ENCODE measurements at regions not wholly inside any gene's neighbourhood (a gene's known extent, or its start where the extent isn't known, plus 50 kb on each side); places are given as distances from the start of the nearest gene placed in this dataset. TPM values are rescaled to one million over a fixed set of nuclear protein-coding genes. Genes with fewer than 3 reads are reported as not detected.

GRCh38 chr16:85554889-85555718, 58.0 kb upstream of the GSE1 start:
- intact Hi-C loops (cut with DNase I), result loop anchor here (5.0 kb wide), 3 partner anchors 38 to 133 kb away; no protein-coding TSS in a partner anchor
- ATAC-seq (peak; percentile 54), DNase-seq (ENCODE audit: missing footprints) (peak; percentile 79)

- peak; percentile 68 for DNase-seq (ENCODE audit: missing footprints)
- no peak for ATAC-seq
- intact Hi-C loops (cut with DNase I), result loop anchor here (2.0 kb wide), 1 partner anchor 55 kb away; no protein-coding TSS in a partner anchor
Measured at GRCh38 chr16:85555719-85556455, 57.2 kb upstream of the GSE1 start.

- peak; percentile 67 for DNase-seq (ENCODE audit: missing footprints)
Measured at GRCh38 chr16:85556456-85557082, 56.6 kb upstream of the GSE1 start.

GRCh38 chr16:85557083-85557970, 55.8 kb upstream of the GSE1 start:
- DNase-seq (ENCODE audit: missing footprints) (peak; percentile 73), ATAC-seq (no peak)
- intact Hi-C loops (cut with DNase I), result loop anchor here (2.0 kb wide), 1 partner anchor 53 kb away; no protein-coding TSS in a partner anchor

More at GRCh38 chr16:85556456-85557082, 56.6 kb upstream of the GSE1 start:
- intact Hi-C loops (cut with DNase I), result loop anchor here (2.0 kb wide), 1 partner anchor 54 kb away; no protein-coding TSS in a partner anchor
- ATAC-seq, result no peak

GRCh38 chr16:85557971-85558657, 55.0 kb upstream of the GSE1 start:
- intact Hi-C loops (cut with DNase I), result loop anchor here (2.0 kb wide), 1 partner anchor 53 kb away; no protein-coding TSS in a partner anchor
- DNase-seq (ENCODE audit: missing footprints), result peak; percentile 31
- ATAC-seq, result no peak

- intact Hi-C loops (cut with DNase I), result no loop called here
- DNase-seq (ENCODE audit: missing footprints) (no peak), ATAC-seq (no peak)
Measured at GRCh38 chr16:85560932-85561247, 52.2 kb upstream of the GSE1 start.

GRCh38 chr16:85561248-85562092, 51.7 kb upstream of the GSE1 start:
- peak; percentile 48 for DNase-seq (ENCODE audit: missing footprints)
- ATAC-seq, result no peak
- intact Hi-C loops (cut with DNase I), result no loop called here

- no peak for ATAC-seq
- intact Hi-C loops (cut with DNase I), result no loop called here
- DNase-seq (ENCODE audit: missing footprints), result peak; percentile 39
Measured at GRCh38 chr16:85562093-85562786, 50.9 kb upstream of the GSE1 start.

- DNase-seq (ENCODE audit: missing footprints) (peak; percentile 1), ATAC-seq (no peak)
- intact Hi-C loops (cut with DNase I), result no loop called here
Measured at GRCh38 chr16:85563034-85563433, 50.1 kb upstream of the GSE1 start.

Small RNAs in the stretch of these regions (microRNA-seq; reads per million reads assigned to microRNA genes)
- not detected for gene MIR5093

All from Right ventricle myocardium inferior (tissue), 1 donor.